ENCODE measurements at regions not wholly inside any gene's neighbourhood (a gene's known extent, or its start where the extent isn't known, plus 50 kb on each side); places are given as distances from the start of the nearest gene placed in this dataset.

DNA sequence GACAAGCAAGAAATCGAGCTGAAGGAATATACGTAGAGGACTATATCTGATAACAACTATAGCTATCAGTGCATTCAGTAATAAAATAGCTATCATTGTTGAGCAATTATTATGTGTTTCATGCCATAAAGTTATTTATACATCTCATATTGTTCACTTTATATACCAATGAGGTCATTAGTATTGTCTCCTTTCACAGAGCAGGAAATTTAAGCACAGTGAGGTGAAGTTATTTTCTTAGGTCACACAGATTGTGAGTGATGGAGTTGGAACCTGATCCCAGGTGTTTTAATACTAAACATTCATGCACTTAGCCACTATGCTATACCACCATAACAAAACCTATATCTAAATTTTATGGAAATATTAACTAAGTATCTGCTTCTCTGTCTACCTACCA lies 180.5 kb upstream of the DPYD start:
- no peak for TF ChIP-seq CTCF (conservative IDR thresholded peaks at IDR 0.05; ENCODE audit: low read depth, low read length)
- H3K4me3 ChIP-seq (ENCODE audit: low read depth, low read length), result no peak overlapping the region

GRCh38 chr1:98099501-98099900 lies 178.7 kb upstream of the DPYD start:
- no peak for TF ChIP-seq CTCF (conservative IDR thresholded peaks at IDR 0.05; ENCODE audit: low read depth, low read length)
- no peak for DNase-seq (ENCODE audit: low read depth)
- no peak overlapping the region for H3K4me3 ChIP-seq (ENCODE audit: low read depth, low read length)

More for the DNA sequence above, 180.5 kb upstream of the DPYD start:
- no peak for DNase-seq (ENCODE audit: low read depth)

DNA sequence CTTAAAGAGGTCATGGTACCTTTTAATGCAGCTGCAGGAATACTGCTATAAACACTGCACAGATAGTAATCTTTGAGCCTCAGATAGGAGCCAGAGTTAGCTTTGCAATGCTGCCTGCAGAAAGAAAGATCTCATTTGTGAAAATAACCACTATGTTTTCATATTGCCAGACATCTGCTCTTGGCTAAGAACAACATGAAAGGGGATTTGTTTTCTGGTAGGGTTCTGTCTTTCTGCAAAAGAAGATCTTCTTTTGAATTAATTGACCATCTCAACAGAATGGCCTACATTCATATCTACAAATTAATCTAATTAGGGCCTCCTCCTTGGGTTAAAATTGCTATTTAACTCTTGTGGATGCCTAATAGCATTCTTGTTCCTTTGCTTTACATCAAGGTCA lies 177.6 kb upstream of the DPYD start:
- no peak overlapping the region for H3K4me3 ChIP-seq (ENCODE audit: low read depth, low read length)
- no peak for TF ChIP-seq CTCF (conservative IDR thresholded peaks at IDR 0.05; ENCODE audit: low read depth, low read length)
- no peak for DNase-seq (ENCODE audit: low read depth)

DNA sequence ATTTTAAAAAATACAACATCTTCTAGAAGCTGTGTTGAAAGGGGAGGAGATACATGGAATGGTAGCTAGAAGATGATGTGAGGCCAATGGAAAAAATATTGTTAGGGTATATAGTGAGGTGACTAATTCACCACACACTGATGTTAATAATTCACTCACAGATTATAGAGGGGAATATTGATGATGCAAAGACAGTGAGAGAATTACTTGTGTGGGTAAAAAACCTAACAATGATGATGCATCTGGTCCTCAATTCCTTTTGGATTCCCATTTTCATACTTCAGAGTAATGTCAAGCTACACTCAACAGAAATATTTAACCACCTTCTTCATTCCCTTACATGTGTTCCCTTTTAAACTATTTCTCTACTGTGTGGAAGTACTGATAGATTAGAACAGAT lies 169.5 kb upstream of the DPYD start:
- no peak overlapping the region for H3K4me3 ChIP-seq (ENCODE audit: low read depth, low read length)
- no peak for DNase-seq (ENCODE audit: low read depth)
- TF ChIP-seq CTCF (conservative IDR thresholded peaks at IDR 0.05; ENCODE audit: low read depth, low read length), result no peak

GRCh38 chr1:98088381-98088780 lies 167.5 kb upstream of the DPYD start:
- no peak overlapping the region for H3K4me3 ChIP-seq (ENCODE audit: low read depth, low read length)
- no peak for DNase-seq (ENCODE audit: low read depth)
- no peak for TF ChIP-seq CTCF (conservative IDR thresholded peaks at IDR 0.05; ENCODE audit: low read depth, low read length)

GRCh38 chr1:98086796-98087441 lies 166.1 kb upstream of the DPYD start:
- TF ChIP-seq CTCF (conservative IDR thresholded peaks at IDR 0.05; ENCODE audit: low read depth, low read length), result no peak
- DNase-seq (ENCODE audit: low read depth), result peak; percentile 94
- no peak overlapping the region for H3K4me3 ChIP-seq (ENCODE audit: low read depth, low read length)

DNA sequence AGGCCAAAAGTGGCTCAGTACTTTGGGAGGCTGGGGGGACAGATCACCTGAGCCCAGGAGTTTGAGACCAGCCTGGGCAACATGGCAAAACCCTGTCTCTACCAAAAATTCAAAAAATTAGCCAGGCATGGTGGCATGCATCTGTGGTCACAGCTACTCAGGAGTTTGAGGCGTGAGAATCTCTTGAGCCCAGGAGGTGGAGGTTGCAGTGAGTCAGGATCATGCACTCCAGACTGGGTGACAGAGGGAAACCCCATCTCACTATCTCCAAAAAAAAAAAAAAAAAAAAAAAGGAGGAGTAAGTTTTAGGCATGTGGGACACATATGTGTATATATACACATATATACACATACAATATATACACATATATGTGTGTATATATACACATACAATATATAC lies 165.3 kb upstream of the DPYD start:
- H3K4me3 ChIP-seq (ENCODE audit: low read depth, low read length), result no peak overlapping the region
- peak; percentile 66 for DNase-seq (ENCODE audit: low read depth)
- no peak for TF ChIP-seq CTCF (conservative IDR thresholded peaks at IDR 0.05; ENCODE audit: low read depth, low read length)

All from epithelial cell of proximal tubule (primary cell).